Liver (tissue), 8 donors: ENCODE measurements at regions not wholly inside any gene's neighbourhood (a gene's known extent, or its start where the extent isn't known, plus 50 kb on each side); places are given as distances from the start of the nearest gene placed in this dataset.

Experiments
- DNase-seq: peaks from one replicate; pipeline ENCODE4 v3.0.0-alpha.2; 2017; ENCODE audit warnings: low spot score
- H3K27ac ChIP-seq, 2 donors: one replicate each; pipeline ENCODE4 v1.7.0; 2013; ENCODE audit warnings: inconsistent platforms in 2 of 2, low read length in 2 of 2, control low read depth in 1 of 2, low read depth in 1 of 2, mild to moderate bottlenecking in 1 of 2
- H3K27me3 ChIP-seq, 4 donors: one replicate each; pipeline versions ENCODE4 v1.6.1 to v1.7.0; 2013; ENCODE audit warnings: low read length in 3 of 4, inconsistent platforms in 1 of 4, mild to moderate bottlenecking in 1 of 4, moderate library complexity in 1 of 4; ENCODE audit not compliant: control insufficient read depth in 4 of 4, insufficient read depth in 4 of 4
- H3K36me3 ChIP-seq, 4 donors: one replicate each; pipeline versions ENCODE4 v1.6.1 to v1.7.0; 2013; ENCODE audit warnings: low read length in 3 of 4, mild to moderate bottlenecking in 3 of 4, low read depth in 1 of 4, moderate library complexity in 1 of 4; ENCODE audit not compliant: control insufficient read depth in 4 of 4, insufficient read depth in 3 of 4
- H3K4me1 ChIP-seq, 4 donors: one replicate each; pipeline versions ENCODE4 v1.6.1 to v1.7.0; 2013; ENCODE audit warnings: low read length in 3 of 4, mild to moderate bottlenecking in 3 of 4, moderate library complexity in 1 of 4; ENCODE audit not compliant: control insufficient read depth in 4 of 4, insufficient read depth in 4 of 4
- H3K4me3 ChIP-seq, 3 donors: one replicate each; pipeline versions ENCODE4 v1.6.1 to v1.7.0; 2013; ENCODE audit warnings: low read length in 3 of 3, control low read depth in 1 of 3, low read depth in 1 of 3, mild to moderate bottlenecking in 1 of 3
- H3K9ac ChIP-seq, 2 donors: one replicate each; pipeline ENCODE4 v1.7.0; 2013; ENCODE audit warnings: low read length in 2 of 2, mild to moderate bottlenecking in 2 of 2, moderate library complexity in 2 of 2, control low read depth in 1 of 2, low read depth in 1 of 2
- H3K9me3 ChIP-seq, 4 donors: one replicate each; pipeline versions ENCODE4 v1.6.1 to v1.7.0; 2013; ENCODE audit warnings: low read length in 3 of 4; ENCODE audit not compliant: control insufficient read depth in 4 of 4
- ATF3 ChIP-seq: IDR thresholded peaks from 2 replicates; pipeline ENCODE4 v1.6.1; 2016; ENCODE audit warnings: antibody characterized with exemption
- CTCF ChIP-seq: fragments of 150-350 bp; IDR thresholded peaks from 2 replicates; pipeline ENCODE4 v1.5.1; 2017; ENCODE audit warnings: improper control_type of control experiment, low read depth, low read length; ENCODE audit not compliant: missing input control
- EGR1 ChIP-seq, 2 donors: IDR thresholded peaks; 2 replicates each; pipeline ENCODE4 v1.6.1; 2016 to 2018; ENCODE audit warnings: antibody characterized with exemption in 2 of 2, low read depth in 2 of 2
- FOXA1 ChIP-seq: IDR thresholded peaks from 2 replicates; pipeline ENCODE4 v1.6.1; 2016; ENCODE audit warnings: antibody characterized with exemption
- FOXA2 ChIP-seq: IDR thresholded peaks from 2 replicates; pipeline ENCODE4 v1.6.1; 2016; ENCODE audit warnings: antibody characterized with exemption
- GABPA ChIP-seq, 2 donors: IDR thresholded peaks in 1 of 2; conservative IDR thresholded peaks in 1 of 2; 2 replicates each; pipeline ENCODE4 v1.6.1; 2016; ENCODE audit warnings: antibody characterized with exemption in 2 of 2, mild to moderate bottlenecking in 1 of 2, moderate library complexity in 1 of 2
- HNF4A ChIP-seq, 2 donors: conservative IDR thresholded peaks; 2 replicates each; pipeline ENCODE4 v1.6.1; 2016; ENCODE audit warnings: antibody characterized with exemption in 2 of 2, mild to moderate bottlenecking in 2 of 2
- HNF4G ChIP-seq: IDR thresholded peaks from 2 replicates; pipeline ENCODE4 v1.6.1; 2016; ENCODE audit warnings: antibody characterized with exemption
- JUND ChIP-seq, 2 donors: IDR thresholded peaks; 2 replicates each; pipeline ENCODE4 v1.6.1; 2016; ENCODE audit warnings: antibody characterized with exemption in 2 of 2
- MAX ChIP-seq: IDR thresholded peaks from 2 replicates; pipeline ENCODE4 v1.6.1; 2016; ENCODE audit warnings: antibody characterized with exemption
- NR2F2 ChIP-seq: IDR thresholded peaks from 2 replicates; pipeline ENCODE4 v1.6.1; 2016; ENCODE audit warnings: antibody characterized with exemption
- REST ChIP-seq: IDR thresholded peaks from 2 replicates; pipeline ENCODE4 v1.6.1; 2016; ENCODE audit warnings: antibody characterized with exemption, mild to moderate bottlenecking
- RXRA ChIP-seq, 2 donors: IDR thresholded peaks; 2 replicates each; pipeline ENCODE4 v1.6.1; 2017 to 2018; ENCODE audit warnings: antibody characterized with exemption in 2 of 2, mild to moderate bottlenecking in 1 of 2
- TAF1 ChIP-seq: conservative IDR thresholded peaks from 2 replicates; pipeline ENCODE4 v1.6.1; 2016; ENCODE audit warnings: antibody characterized with exemption, mild to moderate bottlenecking
- WGBS: extraction: QIAGEN DNeasy Blood & Tissue Kit; methylation state at CpG from one replicate; pipeline ENCODE4 v1.1.7; 2013; 5-methylcytosine and 5-hydroxymethylcytosine counted together
- donor health status: healthy.
- donor health status: healthy.
- donor health status: healthy.
- donor health status: healthy.
- donor health status: healthy.

GRCh38 chr12:102748704-102749103, 168.3 kb downstream of the PAH start:
- no peak overlapping the region for H3K27ac ChIP-seq
- no peaks in the 10 kb centered on the region for H3K9me3 ChIP-seq
- H3K4me3 ChIP-seq = no peak overlapping the region
- WGBS = 91% methylated on average over 3 of the region's 3 CpGs
- no peak for DNase-seq
- H3K9ac ChIP-seq = no peak overlapping the region
- no peaks in the 10 kb centered on the region for H3K36me3 ChIP-seq
- H3K4me1 ChIP-seq = no peaks in the 10 kb centered on the region
- H3K27me3 ChIP-seq = no peaks in the 10 kb centered on the region
- no peak for TF ChIP-seq GABPA (IDR thresholded peaks at IDR 0.05 in 1 of 2, conservative IDR thresholded peaks at IDR 0.05 in 1 of 2)
- no peak for TF ChIP-seq NR2F2
- no peak for TF ChIP-seq HNF4A (conservative IDR thresholded peaks at IDR 0.05)
- no peak for TF ChIP-seq REST
- no peak for TF ChIP-seq TAF1
- TF ChIP-seq MAX = no peak
- TF ChIP-seq ATF3 = no peak
- no peak for TF ChIP-seq FOXA1
- TF ChIP-seq FOXA2 = no peak
- no peak for TF ChIP-seq EGR1 (IDR thresholded peaks at IDR 0.05; ENCODE audit: low read depth in 2 of 2)
- no peak for TF ChIP-seq HNF4G
- no peak for TF ChIP-seq JUND (IDR thresholded peaks at IDR 0.05)

- no peaks in the 10 kb centered on the region for H3K9me3 ChIP-seq
- H3K4me1 ChIP-seq = no peaks in the 10 kb centered on the region
- DNase-seq = no peak
- no peaks in the 10 kb centered on the region for H3K36me3 ChIP-seq
- H3K9ac ChIP-seq = no peak overlapping the region
- TF ChIP-seq TAF1 (no peak), CTCF (no peak), HNF4G (no peak), MAX (no peak), HNF4A (conservative IDR thresholded peaks at IDR 0.05) (no peak), FOXA1 (no peak), RXRA (IDR thresholded peaks at IDR 0.05) (no peak), JUND (IDR thresholded peaks at IDR 0.05) (no peak)
- no peak overlapping the region for H3K27ac ChIP-seq
- no peak overlapping the region for H3K4me3 ChIP-seq
- H3K27me3 ChIP-seq = no peaks in the 10 kb centered on the region
- 88% methylated on average over 4 of the region's 4 CpGs for WGBS
Observed at GRCh38 chr12:102746963-102747362, 170.1 kb downstream of the PAH start.
